ENCODE measurements at regions not wholly inside any gene's neighbourhood (a gene's known extent, or its start where the extent isn't known, plus 50 kb on each side); places are given as distances from the start of the nearest gene placed in this dataset.
A peak's percentile ranks its signal among the peaks of the same experiment; 100 is the strongest.

GRCh38 chr1:220957233-220957605 is 78.0 kb downstream of the HLX start:
- Histone ChIP-seq H3K9me3 (ENCODE audit: insufficient read depth, low read depth, low read length) (no peaks in the 10 kb centered on the region), H2BK120ac (ENCODE audit: insufficient read depth, low read length, poor library complexity) (no peak overlapping the region), H3K14ac (ENCODE audit: low read length) (no peak overlapping the region), H2BK5ac (ENCODE audit: low read depth, low read length, poor library complexity) (no peak overlapping the region), H3K4me1 (ENCODE audit: control insufficient read depth in 1 of 2, insufficient read depth in 2 of 2, low read length in 2 of 2) (no peaks in the 10 kb centered on the region), H3K4me2 (ENCODE audit: low read length) (no peak overlapping the region), H3K27me3 (ENCODE audit: insufficient read depth, low read length) (no peaks in the 10 kb centered on the region), H4K8ac (ENCODE audit: low read depth, low read length) (no peak overlapping the region), H3K9ac (ENCODE audit: low read length) (no peak overlapping the region), H4K91ac (ENCODE audit: low read depth, low read length) (no peak overlapping the region), H3K23ac (ENCODE audit: low read length) (no peak overlapping the region), H3K79me2 (ENCODE audit: control insufficient read depth, insufficient read depth, low read length, poor library complexity) (no peaks in the 10 kb centered on the region), H2AK5ac (ENCODE audit: low read length) (no peak overlapping the region), H3K27ac (ENCODE audit: low read depth, low read length) (no peak overlapping the region), H2BK12ac (ENCODE audit: low read length) (no peak overlapping the region), H3K4me3 (ENCODE audit: low read depth, low read length) (no peak overlapping the region), H3K4ac (ENCODE audit: low read depth, low read length) (no peak overlapping the region), H3K79me1 (ENCODE audit: low read length) (no peaks in the 10 kb centered on the region), H3K36me3 (ENCODE audit: control insufficient read depth in 1 of 2, insufficient read depth in 2 of 2, low read length in 2 of 2) (no peaks in the 10 kb centered on the region), H2AFZ (ENCODE audit: insufficient read depth, low read length, poor library complexity) (no peak overlapping the region), H4K12ac (ENCODE audit: low read depth, low read length) (no peak overlapping the region), H3K18ac (ENCODE audit: low read length) (no peak overlapping the region)
- DNase-seq = peak in 1 of 2 donors; percentile 54
- no CpG with 5 or more reads among the region's 3 CpGs for WGBS (ENCODE audit: extremely low coverage, insufficient coverage, insufficient read length)

DNA sequence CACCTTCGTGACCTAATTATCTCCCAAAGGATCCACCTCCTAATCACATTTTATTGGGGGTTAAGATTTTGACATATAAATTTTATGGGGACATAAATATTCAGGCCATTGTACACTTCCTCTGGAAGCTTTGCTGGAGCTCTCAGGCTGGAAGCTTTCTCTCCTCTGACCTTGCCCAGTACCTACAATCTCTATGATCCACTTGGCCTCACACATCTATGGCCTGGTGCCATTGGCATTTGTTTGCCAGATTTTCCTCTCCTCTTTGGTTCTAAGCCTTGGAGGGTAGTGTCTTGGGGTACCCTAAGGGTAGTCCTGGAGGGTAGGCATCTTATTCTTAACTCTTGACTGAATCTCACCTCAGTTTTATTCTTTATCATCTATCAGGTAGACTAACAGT is 79.0 kb downstream of the HLX start:
- Histone ChIP-seq H3K23ac (ENCODE audit: low read length) (no peak overlapping the region), H2AK5ac (ENCODE audit: low read length) (no peak overlapping the region), H3K27me3 (ENCODE audit: insufficient read depth, low read length) (no peaks in the 10 kb centered on the region), H2BK5ac (ENCODE audit: low read depth, low read length, poor library complexity) (no peak overlapping the region), H3K27ac (ENCODE audit: low read depth, low read length) (no peak overlapping the region), H3K9ac (ENCODE audit: low read length) (no peak overlapping the region), H2AFZ (ENCODE audit: insufficient read depth, low read length, poor library complexity) (no peak overlapping the region), H3K4me1 (ENCODE audit: control insufficient read depth in 1 of 2, insufficient read depth in 2 of 2, low read length in 2 of 2) (no peaks in the 10 kb centered on the region), H4K91ac (ENCODE audit: low read depth, low read length) (no peak overlapping the region), H3K36me3 (ENCODE audit: control insufficient read depth in 1 of 2, insufficient read depth in 2 of 2, low read length in 2 of 2) (no peaks in the 10 kb centered on the region), H3K4me3 (ENCODE audit: low read depth, low read length) (no peak overlapping the region), H3K18ac (ENCODE audit: low read length) (no peak overlapping the region), H3K9me3 (ENCODE audit: insufficient read depth, low read depth, low read length) (no peaks in the 10 kb centered on the region), H3K4me2 (ENCODE audit: low read length) (no peak overlapping the region), H3K14ac (ENCODE audit: low read length) (no peak overlapping the region), H2BK12ac (ENCODE audit: low read length) (no peak overlapping the region), H4K8ac (ENCODE audit: low read depth, low read length) (no peak overlapping the region), H3K79me1 (ENCODE audit: low read length) (no peaks in the 10 kb centered on the region), H4K12ac (ENCODE audit: low read depth, low read length) (no peak overlapping the region), H2BK120ac (ENCODE audit: insufficient read depth, low read length, poor library complexity) (no peak overlapping the region), H3K4ac (ENCODE audit: low read depth, low read length) (no peak overlapping the region), H3K79me2 (ENCODE audit: control insufficient read depth, insufficient read depth, low read length, poor library complexity) (no peaks in the 10 kb centered on the region)
- DNase-seq = no peak
- WGBS (ENCODE audit: extremely low coverage, insufficient coverage, insufficient read length) = no CpG with 5 or more reads among the region's 1 CpG

DNA sequence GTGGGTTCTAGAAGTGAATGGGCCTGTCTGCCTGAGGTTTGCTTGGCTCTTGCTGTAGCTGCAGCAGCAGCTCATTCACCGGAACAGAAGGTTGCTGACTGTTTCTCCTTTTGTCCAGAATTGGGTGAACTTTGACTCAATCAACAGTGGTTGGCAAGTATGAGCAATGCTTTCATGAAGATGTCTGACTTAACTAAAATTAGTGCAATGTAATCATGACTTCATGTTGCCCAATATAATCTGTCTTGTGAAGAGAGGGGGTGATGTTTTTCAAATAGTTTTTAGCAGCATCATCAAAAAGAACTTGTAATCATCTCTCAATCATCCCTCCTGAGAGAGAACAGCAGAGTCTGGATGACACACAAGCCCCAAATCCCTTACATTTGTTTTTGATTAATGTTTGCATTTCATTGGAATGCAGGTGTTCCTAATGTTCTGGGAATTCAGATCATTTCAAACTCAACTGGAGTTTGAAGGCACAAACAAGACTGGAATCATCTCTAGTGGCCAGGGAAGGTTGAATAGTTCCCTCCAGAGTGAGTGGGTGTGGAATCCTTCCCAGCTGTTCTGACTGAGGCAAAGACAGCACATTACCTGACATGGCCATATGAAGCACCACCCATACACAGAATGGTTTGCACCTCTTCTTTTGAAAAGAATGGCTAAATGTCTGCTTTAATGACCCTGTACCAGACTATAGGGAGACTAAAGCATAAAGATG is 82.9 kb downstream of the HLX start:
- Histone ChIP-seq H2BK12ac (ENCODE audit: low read length) (no peak overlapping the region), H4K8ac (ENCODE audit: low read depth, low read length) (no peak overlapping the region), H3K79me2 (ENCODE audit: control insufficient read depth, insufficient read depth, low read length, poor library complexity) (no peaks in the 10 kb centered on the region), H3K27me3 (ENCODE audit: insufficient read depth, low read length) (no peaks in the 10 kb centered on the region), H3K9me3 (ENCODE audit: insufficient read depth, low read depth, low read length) (no peaks in the 10 kb centered on the region), H2BK5ac (ENCODE audit: low read depth, low read length, poor library complexity) (no peak overlapping the region), H3K4me2 (ENCODE audit: low read length) (no peak overlapping the region), H3K14ac (ENCODE audit: low read length) (no peak overlapping the region), H3K36me3 (ENCODE audit: control insufficient read depth in 1 of 2, insufficient read depth in 2 of 2, low read length in 2 of 2) (no peaks in the 10 kb centered on the region), H3K18ac (ENCODE audit: low read length) (no peak overlapping the region), H3K4me1 (ENCODE audit: control insufficient read depth in 1 of 2, insufficient read depth in 2 of 2, low read length in 2 of 2) (no peaks in the 10 kb centered on the region), H2BK120ac (ENCODE audit: insufficient read depth, low read length, poor library complexity) (no peak overlapping the region), H4K12ac (ENCODE audit: low read depth, low read length) (no peak overlapping the region), H2AFZ (ENCODE audit: insufficient read depth, low read length, poor library complexity) (no peak overlapping the region), H3K9ac (ENCODE audit: low read length) (no peak overlapping the region), H2AK5ac (ENCODE audit: low read length) (no peak overlapping the region), H3K23ac (ENCODE audit: low read length) (no peak overlapping the region), H3K4ac (ENCODE audit: low read depth, low read length) (no peak overlapping the region), H3K27ac (ENCODE audit: low read depth, low read length) (no peak overlapping the region), H4K91ac (ENCODE audit: low read depth, low read length) (no peak overlapping the region), H3K79me1 (ENCODE audit: low read length) (no peaks in the 10 kb centered on the region), H3K4me3 (ENCODE audit: low read depth, low read length) (no peak overlapping the region)
- peak in 1 of 2 donors; percentile 27 for DNase-seq
- WGBS (ENCODE audit: extremely low coverage, insufficient coverage, insufficient read length) = no CpG with 5 or more reads among the region's 1 CpG

- Histone ChIP-seq H3K9ac (ENCODE audit: low read length) (no peak overlapping the region), H3K36me3 (ENCODE audit: control insufficient read depth in 1 of 2, insufficient read depth in 2 of 2, low read length in 2 of 2) (no peaks in the 10 kb centered on the region), H4K12ac (ENCODE audit: low read depth, low read length) (no peak overlapping the region), H2AK5ac (ENCODE audit: low read length) (no peak overlapping the region), H3K18ac (ENCODE audit: low read length) (no peak overlapping the region), H3K27me3 (ENCODE audit: insufficient read depth, low read length) (no peaks in the 10 kb centered on the region), H3K9me3 (ENCODE audit: insufficient read depth, low read depth, low read length) (no peaks in the 10 kb centered on the region), H2BK5ac (ENCODE audit: low read depth, low read length, poor library complexity) (no peak overlapping the region), H3K4me3 (ENCODE audit: low read depth, low read length) (no peak overlapping the region), H4K91ac (ENCODE audit: low read depth, low read length) (no peak overlapping the region), H2BK120ac (ENCODE audit: insufficient read depth, low read length, poor library complexity) (no peak overlapping the region), H4K8ac (ENCODE audit: low read depth, low read length) (no peak overlapping the region), H3K4ac (ENCODE audit: low read depth, low read length) (no peak overlapping the region), H3K14ac (ENCODE audit: low read length) (no peak overlapping the region), H3K4me2 (ENCODE audit: low read length) (no peak overlapping the region), H3K79me2 (ENCODE audit: control insufficient read depth, insufficient read depth, low read length, poor library complexity) (no peaks in the 10 kb centered on the region), H3K4me1 (ENCODE audit: control insufficient read depth in 1 of 2, insufficient read depth in 2 of 2, low read length in 2 of 2) (no peaks in the 10 kb centered on the region), H3K79me1 (ENCODE audit: low read length) (no peaks in the 10 kb centered on the region), H3K27ac (ENCODE audit: low read depth, low read length) (no peak overlapping the region), H2AFZ (ENCODE audit: insufficient read depth, low read length, poor library complexity) (no peak overlapping the region), H2BK12ac (ENCODE audit: low read length) (no peak overlapping the region), H3K23ac (ENCODE audit: low read length) (no peak overlapping the region)
- DNase-seq = no peak
- no CpG with 5 or more reads among the region's 3 CpGs for WGBS (ENCODE audit: extremely low coverage, insufficient coverage, insufficient read length)
These were observed 86.8 kb downstream of the HLX start for GRCh38 chr1:220966041-220966440.

All from trophoblast cell (in vitro differentiated cells and primary cell).